ENCODE measurements at regions not wholly inside any gene's neighbourhood (a gene's known extent, or its start where the extent isn't known, plus 50 kb on each side); places are given as distances from the start of the nearest gene placed in this dataset.

DNA sequence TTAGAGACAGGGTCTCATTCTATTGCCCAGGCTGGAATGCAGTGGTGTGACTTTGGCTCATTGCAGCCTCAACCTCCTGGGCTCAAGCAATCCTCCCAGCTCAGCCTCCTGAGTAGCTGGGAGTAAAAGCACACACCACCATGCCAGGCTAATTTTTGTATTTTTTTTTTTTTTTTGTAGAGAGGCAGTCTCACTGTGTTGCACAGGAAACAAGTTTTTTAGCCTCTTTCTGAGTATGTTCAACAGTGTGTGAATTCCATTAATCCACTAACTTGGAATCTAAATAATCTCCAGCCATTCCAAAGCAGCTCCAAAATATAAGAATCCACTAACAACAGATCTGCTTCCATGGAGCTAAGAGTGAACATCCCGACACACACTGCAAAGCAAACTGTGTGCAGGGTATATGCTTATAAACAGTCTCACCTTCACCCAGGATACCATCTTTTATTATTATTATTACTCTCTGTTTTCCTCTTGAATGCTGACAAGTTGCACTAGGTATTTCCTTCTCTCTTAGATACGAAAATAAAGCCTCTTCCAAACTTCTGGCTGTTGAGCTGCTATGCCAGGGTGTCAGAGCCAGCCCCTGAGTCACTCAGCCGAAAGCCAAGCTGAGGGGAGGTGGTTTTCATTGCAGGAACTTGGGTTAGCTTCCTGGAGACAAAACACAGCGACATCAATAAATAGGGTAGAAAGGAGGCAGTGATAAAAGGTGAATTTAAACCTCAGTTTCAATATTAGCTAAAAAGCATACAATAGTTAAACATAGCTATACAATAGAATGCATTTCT lies 264.9 kb downstream of the HIVEP2 start:
- Histone ChIP-seq H3K79me2 (ENCODE audit: insufficient read depth, low read depth, low read length) (no peaks in the 10 kb centered on the region), H3K4me1 (ENCODE audit: insufficient read depth, low read length, poor library complexity, severe bottlenecking) (no peaks in the 10 kb centered on the region), H2AFZ (ENCODE audit: low read length) (no peak overlapping the region), H3K9me3 (ENCODE audit: low read length) (no peaks in the 10 kb centered on the region), H3K4me3 (ENCODE audit: low read depth, low read length, poor library complexity, severe bottlenecking) (no peak overlapping the region), H3K9me2 (ENCODE audit: insufficient read depth, low read length) (no peaks in the 10 kb centered on the region), H3K36me3 (ENCODE audit: insufficient read depth, low read length) (no peaks in the 10 kb centered on the region), H3K27ac (ENCODE audit: low read depth, low read length, poor library complexity, severe bottlenecking) (no peak overlapping the region), H4K20me1 (ENCODE audit: insufficient read depth, low read length) (no peaks in the 10 kb centered on the region), H3K4me2 (ENCODE audit: low read length) (no peak overlapping the region)
- intact Hi-C loops (cut with micrococcal nuclease; ENCODE audit: unreplicated experiment), result no loop called here
- BruUV-seq (replicated peaks), result no TSS peak
- ChIA-PET CTCF (ENCODE audit: unreplicated experiment) (no interaction called here), POLR2A (interaction anchor here (0.5 to 0.6 kb wide), 4 partner anchors 90 to 356 kb away, joined by 3 read pairs; no protein-coding TSS in a partner anchor)
- DNase-seq (ENCODE audit: low spot score), result no peak
- no peak for TF ChIP-seq EZH2phosphoT487 (IDR thresholded peaks at IDR 0.05; ENCODE audit: borderline replicate concordance, low read depth, low read length)
- TF ChIP-seq, protein P1, sequence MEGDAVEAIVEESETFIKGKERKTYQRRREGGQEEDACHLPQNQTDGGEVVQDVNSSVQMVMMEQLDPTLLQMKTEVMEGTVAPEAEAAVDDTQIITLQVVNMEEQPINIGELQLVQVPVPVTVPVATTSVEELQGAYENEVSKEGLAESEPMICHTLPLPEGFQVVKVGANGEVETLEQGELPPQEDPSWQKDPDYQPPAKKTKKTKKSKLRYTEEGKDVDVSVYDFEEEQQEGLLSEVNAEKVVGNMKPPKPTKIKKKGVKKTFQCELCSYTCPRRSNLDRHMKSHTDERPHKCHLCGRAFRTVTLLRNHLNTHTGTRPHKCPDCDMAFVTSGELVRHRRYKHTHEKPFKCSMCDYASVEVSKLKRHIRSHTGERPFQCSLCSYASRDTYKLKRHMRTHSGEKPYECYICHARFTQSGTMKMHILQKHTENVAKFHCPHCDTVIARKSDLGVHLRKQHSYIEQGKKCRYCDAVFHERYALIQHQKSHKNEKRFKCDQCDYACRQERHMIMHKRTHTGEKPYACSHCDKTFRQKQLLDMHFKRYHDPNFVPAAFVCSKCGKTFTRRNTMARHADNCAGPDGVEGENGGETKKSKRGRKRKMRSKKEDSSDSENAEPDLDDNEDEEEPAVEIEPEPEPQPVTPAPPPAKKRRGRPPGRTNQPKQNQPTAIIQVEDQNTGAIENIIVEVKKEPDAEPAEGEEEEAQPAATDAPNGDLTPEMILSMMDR (conservative IDR thresholded peaks at IDR 0.05; ENCODE audit: low read length), result no peak

DNA sequence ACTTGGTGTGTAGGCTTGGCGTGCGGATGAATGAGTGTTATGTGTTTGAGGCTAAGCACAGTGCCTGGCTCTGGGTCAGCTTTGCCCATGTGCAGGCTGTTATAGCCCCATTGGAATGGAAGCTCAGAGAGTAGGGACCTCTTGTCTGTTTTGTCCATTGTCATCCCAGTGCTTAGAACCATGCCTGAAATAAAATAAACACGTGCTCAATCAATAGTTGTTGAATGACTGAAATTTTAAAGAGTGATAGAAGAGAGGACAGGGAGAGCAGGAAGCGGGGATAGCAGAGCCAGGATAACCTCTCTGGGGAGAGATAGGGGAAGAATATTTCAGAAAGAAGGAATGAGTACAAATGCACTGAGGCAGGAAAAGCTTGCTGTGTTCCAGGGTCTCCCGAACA lies 263.9 kb downstream of the HIVEP2 start:
- no peaks in the 10 kb centered on the region for H4K20me1 ChIP-seq (ENCODE audit: insufficient read depth, low read length)
- H3K79me2 ChIP-seq (ENCODE audit: insufficient read depth, low read depth, low read length), result no peaks in the 10 kb centered on the region
- no peaks in the 10 kb centered on the region for H3K36me3 ChIP-seq (ENCODE audit: insufficient read depth, low read length)
- CTCF ChIA-PET (ENCODE audit: unreplicated experiment), result no interaction called here
- H3K4me1 ChIP-seq (ENCODE audit: insufficient read depth, low read length, poor library complexity, severe bottlenecking), result no peaks in the 10 kb centered on the region
- H3K9me3 ChIP-seq (ENCODE audit: low read length), result no peaks in the 10 kb centered on the region
- TF ChIP-seq, protein P1 (conservative IDR thresholded peaks at IDR 0.05; ENCODE audit: low read length), result no peak
- no peak for TF ChIP-seq EZH2phosphoT487 (IDR thresholded peaks at IDR 0.05; ENCODE audit: borderline replicate concordance, low read depth, low read length)
- intact Hi-C loops (cut with micrococcal nuclease; ENCODE audit: unreplicated experiment), result no loop called here
- no peak overlapping the region for H2AFZ ChIP-seq (ENCODE audit: low read length)
- H3K4me2 ChIP-seq (ENCODE audit: low read length), result no peak overlapping the region
- no peak for DNase-seq (ENCODE audit: low spot score)
- POLR2A ChIA-PET, result interaction anchor here (0.6 kb wide), 1 partner anchor 91 kb away, joined by 3 read pairs; no protein-coding TSS in a partner anchor
- H3K4me3 ChIP-seq (ENCODE audit: low read depth, low read length, poor library complexity, severe bottlenecking), result no peak overlapping the region
- no peak overlapping the region for H3K27ac ChIP-seq (ENCODE audit: low read depth, low read length, poor library complexity, severe bottlenecking)
- no peaks in the 10 kb centered on the region for H3K9me2 ChIP-seq (ENCODE audit: insufficient read depth, low read length)
- BruUV-seq (replicated peaks), result no TSS peak

DNA sequence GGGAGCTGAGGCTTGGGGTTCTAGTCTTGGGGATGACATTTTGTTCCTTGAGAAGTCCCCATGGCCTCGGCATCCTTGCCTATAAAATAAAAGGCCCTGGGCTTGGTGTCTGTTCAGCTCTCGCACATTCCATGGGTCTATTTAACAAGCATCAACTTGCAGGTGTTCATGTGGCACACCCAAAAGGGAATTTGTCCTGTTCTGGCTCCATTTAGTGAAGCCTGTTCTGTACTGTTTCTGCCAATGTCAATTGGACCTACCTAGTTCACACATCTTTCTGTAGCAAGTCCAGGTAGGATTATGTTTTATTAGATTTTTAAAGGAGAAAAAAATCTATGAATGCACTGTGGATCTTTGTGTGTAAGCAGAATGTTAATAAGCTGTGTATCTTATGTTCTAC lies 262.0 kb downstream of the HIVEP2 start:
- no peak for DNase-seq (ENCODE audit: low spot score)
- no peaks in the 10 kb centered on the region for H3K79me2 ChIP-seq (ENCODE audit: insufficient read depth, low read depth, low read length)
- no peak overlapping the region for H2AFZ ChIP-seq (ENCODE audit: low read length)
- TF ChIP-seq, protein P1 (conservative IDR thresholded peaks at IDR 0.05; ENCODE audit: low read length), result no peak
- no peak for TF ChIP-seq EZH2phosphoT487 (IDR thresholded peaks at IDR 0.05; ENCODE audit: borderline replicate concordance, low read depth, low read length)
- ChIA-PET POLR2A (interaction anchor here (0.6 kb wide), 1 partner anchor 1399 kb away, joined by 6 read pairs; no protein-coding TSS in a partner anchor), CTCF (ENCODE audit: unreplicated experiment) (no interaction called here)
- no peak overlapping the region for H3K4me3 ChIP-seq (ENCODE audit: low read depth, low read length, poor library complexity, severe bottlenecking)
- no peaks in the 10 kb centered on the region for H3K9me3 ChIP-seq (ENCODE audit: low read length)
- H3K9me2 ChIP-seq (ENCODE audit: insufficient read depth, low read length), result no peaks in the 10 kb centered on the region
- no peaks in the 10 kb centered on the region for H3K4me1 ChIP-seq (ENCODE audit: insufficient read depth, low read length, poor library complexity, severe bottlenecking)
- no peaks in the 10 kb centered on the region for H3K36me3 ChIP-seq (ENCODE audit: insufficient read depth, low read length)
- no peak overlapping the region for H3K4me2 ChIP-seq (ENCODE audit: low read length)
- intact Hi-C loops (cut with micrococcal nuclease; ENCODE audit: unreplicated experiment), result no loop called here
- no peak overlapping the region for H3K27ac ChIP-seq (ENCODE audit: low read depth, low read length, poor library complexity, severe bottlenecking)
- BruUV-seq (replicated peaks), result no TSS peak
- H4K20me1 ChIP-seq (ENCODE audit: insufficient read depth, low read length), result no peaks in the 10 kb centered on the region
